CD4-positive, alpha-beta T cell (primary cell): ENCODE measurements at regions not wholly inside any gene's neighbourhood (a gene's known extent, or its start where the extent isn't known, plus 50 kb on each side); places are given as distances from the start of the nearest gene placed in this dataset.
"Not testable (repeated sequence)": the region's sequence is repeated elsewhere in the genome, so short reads cannot be mapped to it uniquely, and the experiment has no call there.

Experiments
- ATAC-seq: fragments of 200-7000 bp; cut with Tn5 transposase; one replicate; pipeline ENCODE4 v1.10.0; 2022; ENCODE audit warnings: mild to moderate bottlenecking; ENCODE audit not compliant: poor library complexity
- CTCF ChIA-PET: fragments of 350-600 bp; sonication (Branson Sonifier 250); formaldehyde crosslinking; loops from one replicate; lab custom pipeline; 2021; ENCODE audit warnings: antibody characterized with exemption, inconsistent platforms; lab: Charles Lee
- POLR2A ChIA-PET: fragments of 350-600 bp; sonication (Branson Sonifier 250); formaldehyde crosslinking; loops from one replicate; lab custom pipeline; 2021; ENCODE audit warnings: antibody characterized with exemption, inconsistent platforms; lab: Charles Lee
- DNase-seq, 14 experiments: peaks; one replicate each; pipeline ENCODE4 v3.0.0-alpha.2; 2013 to 2020; ENCODE audit warnings: mixed read lengths in 2 of 14
- H3K27ac ChIP-seq, 2 donors: one replicate each; pipeline versions ENCODE4 v1.5.1 to v1.7.0; 2013; ENCODE audit warnings: low read length in 2 of 2, low read depth in 1 of 2, mild to moderate bottlenecking in 1 of 2
- H3K27me3 ChIP-seq, 2 experiments: 1 replicate in 1 of 2; 2 replicates in 1 of 2; pipeline versions ENCODE4 v1.6.1 to v1.7.0; 2013; ENCODE audit warnings: low read length in 2 of 2, control low read depth in 1 of 2, mild to moderate bottlenecking in 1 of 2, moderate library complexity in 1 of 2; ENCODE audit not compliant: insufficient read depth in 2 of 2, control insufficient read depth in 1 of 2
- H3K36me3 ChIP-seq: one replicate; pipeline ENCODE4 v1.6.1; 2013; ENCODE audit warnings: low read length, control low read depth; ENCODE audit not compliant: insufficient read depth
- H3K4me1 ChIP-seq: one replicate; pipeline ENCODE4 v1.6.1; 2013; ENCODE audit warnings: low read length, control low read depth; ENCODE audit not compliant: insufficient read depth
- H3K4me3 ChIP-seq: one replicate; pipeline ENCODE4 v1.5.1; 2013; ENCODE audit warnings: mild to moderate bottlenecking, low read length, moderate library complexity
- H3K9me3 ChIP-seq, 2 experiments: 1 replicate in 1 of 2; 2 replicates in 1 of 2; pipeline versions ENCODE4 v1.6.1 to v1.7.0; 2013; ENCODE audit warnings: low read length in 2 of 2, mild to moderate bottlenecking in 2 of 2, control low read depth in 1 of 2, moderate library complexity in 1 of 2; ENCODE audit not compliant: control insufficient read depth in 1 of 2, insufficient read depth in 1 of 2
- H3K27ac Mint-ChIP-seq: one replicate; pipeline ENCODE4 v1.8.0; 2020; ENCODE audit warnings: mixed read lengths
- H3K27me3 Mint-ChIP-seq: one replicate; pipeline ENCODE4 v1.8.0; 2021; ENCODE audit warnings: mixed read lengths
- H3K36me3 Mint-ChIP-seq: one replicate; pipeline ENCODE4 v1.8.0; 2021; ENCODE audit warnings: low read depth, mixed read lengths
- H3K4me1 Mint-ChIP-seq: one replicate; pipeline ENCODE4 v1.8.0; 2021; ENCODE audit warnings: low read depth, mixed read lengths
- H3K4me3 Mint-ChIP-seq: one replicate; pipeline ENCODE4 v1.8.0; 2020; ENCODE audit warnings: mild to moderate bottlenecking, mixed read lengths
- H3K9me3 Mint-ChIP-seq: one replicate; pipeline ENCODE4 v1.8.0; 2020; ENCODE audit warnings: mixed read lengths
- intact Hi-C, 2 experiments: fragments of 100-400 bp; cut with DNase I in 1 of 2; cut with micrococcal nuclease in 1 of 2; formaldehyde crosslinking; loops; one replicate each; pipeline versions ENCODE4 v1.15.1 to v1.9.0; 2023 to 2025; cut with DNase I, micrococcal nuclease
- TF ChIP-seq, protein P1 (sequence below): fragments of 200-600 bp; IDR thresholded peaks from one replicate; pipeline ENCODE4 v1.8.0; 2022; ENCODE audit warnings: antibody characterized with exemption, mild to moderate bottlenecking

DNA sequence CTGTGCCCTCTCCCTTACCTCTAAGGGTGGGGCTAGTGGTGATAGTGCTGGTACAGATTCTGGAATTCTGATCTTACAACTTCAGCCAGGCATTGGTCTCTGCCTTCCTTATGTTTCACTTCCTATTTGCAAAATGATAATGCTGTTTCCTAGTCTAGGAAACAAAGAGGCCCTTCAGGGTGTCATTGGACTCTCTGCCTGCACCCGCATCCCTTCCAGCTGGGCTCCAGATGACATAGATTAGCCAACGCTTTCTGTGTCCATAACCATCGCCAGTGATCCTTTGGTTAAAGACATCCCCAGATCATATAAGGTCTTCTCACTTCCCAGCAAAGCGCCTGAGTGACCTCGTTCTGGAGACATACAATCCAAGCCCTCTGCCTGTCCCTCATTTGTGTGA is 180.7 kb downstream of the ERCC6L2 start:
- DNase-seq (no peak), ATAC-seq (no peak)
- H3K36me3 ChIP-seq = no peaks in the 10 kb centered on the region
- peaks cover 6% of the 10 kb centered on the region for H3K4me1 ChIP-seq
- ChIA-PET CTCF (no interaction called here), POLR2A (no interaction called here)
- Mint-ChIP-seq H3K27ac (no peak overlapping the region), H3K36me3 (no peaks in the 10 kb centered on the region), H3K9me3 (no peaks in the 10 kb centered on the region), H3K27me3 (no peaks in the 10 kb centered on the region), H3K4me3 (no peak overlapping the region), H3K4me1 (no peaks in the 10 kb centered on the region)
- no peak overlapping the region for H3K4me3 ChIP-seq
- no peak overlapping the region for H3K27ac ChIP-seq
- intact Hi-C loops = no loop called here
- H3K9me3 ChIP-seq = peaks cover 0 to 6% of the 10 kb centered on the region in 2 experiments
- H3K27me3 ChIP-seq = no peaks in the 10 kb centered on the region
- TF ChIP-seq, protein P1, sequence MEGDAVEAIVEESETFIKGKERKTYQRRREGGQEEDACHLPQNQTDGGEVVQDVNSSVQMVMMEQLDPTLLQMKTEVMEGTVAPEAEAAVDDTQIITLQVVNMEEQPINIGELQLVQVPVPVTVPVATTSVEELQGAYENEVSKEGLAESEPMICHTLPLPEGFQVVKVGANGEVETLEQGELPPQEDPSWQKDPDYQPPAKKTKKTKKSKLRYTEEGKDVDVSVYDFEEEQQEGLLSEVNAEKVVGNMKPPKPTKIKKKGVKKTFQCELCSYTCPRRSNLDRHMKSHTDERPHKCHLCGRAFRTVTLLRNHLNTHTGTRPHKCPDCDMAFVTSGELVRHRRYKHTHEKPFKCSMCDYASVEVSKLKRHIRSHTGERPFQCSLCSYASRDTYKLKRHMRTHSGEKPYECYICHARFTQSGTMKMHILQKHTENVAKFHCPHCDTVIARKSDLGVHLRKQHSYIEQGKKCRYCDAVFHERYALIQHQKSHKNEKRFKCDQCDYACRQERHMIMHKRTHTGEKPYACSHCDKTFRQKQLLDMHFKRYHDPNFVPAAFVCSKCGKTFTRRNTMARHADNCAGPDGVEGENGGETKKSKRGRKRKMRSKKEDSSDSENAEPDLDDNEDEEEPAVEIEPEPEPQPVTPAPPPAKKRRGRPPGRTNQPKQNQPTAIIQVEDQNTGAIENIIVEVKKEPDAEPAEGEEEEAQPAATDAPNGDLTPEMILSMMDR = no peak

DNA sequence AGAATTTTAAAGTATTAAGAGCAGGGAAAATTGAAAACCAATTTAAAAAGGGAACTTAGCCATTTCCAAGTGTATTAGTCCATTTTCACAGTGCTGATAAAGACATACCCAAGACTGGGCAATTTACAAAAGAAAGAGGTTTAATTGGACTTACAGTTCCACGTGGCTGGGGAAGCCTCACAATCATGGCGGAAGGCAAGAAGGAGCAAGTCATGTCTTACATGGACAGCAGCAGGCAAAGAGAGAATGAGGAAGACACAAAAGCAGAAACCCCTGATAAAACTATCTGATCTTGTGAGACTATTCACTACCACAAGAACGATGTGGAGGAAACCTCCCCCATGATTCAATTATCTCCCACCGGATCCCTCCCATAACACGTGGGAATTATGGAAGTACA is 178.8 kb downstream of the ERCC6L2 start:
- H3K4me3 Mint-ChIP-seq, intact Hi-C loops, H3K9me3 Mint-ChIP-seq, H3K27me3 ChIP-seq, H3K36me3 ChIP-seq, DNase-seq, POLR2A ChIA-PET, H3K4me1 Mint-ChIP-seq, H3K27ac Mint-ChIP-seq, H3K4me3 ChIP-seq, H3K27me3 Mint-ChIP-seq, H3K27ac ChIP-seq, H3K36me3 Mint-ChIP-seq, H3K4me1 ChIP-seq, ATAC-seq, H3K9me3 ChIP-seq, CTCF ChIA-PET: not testable (repeated sequence)

DNA sequence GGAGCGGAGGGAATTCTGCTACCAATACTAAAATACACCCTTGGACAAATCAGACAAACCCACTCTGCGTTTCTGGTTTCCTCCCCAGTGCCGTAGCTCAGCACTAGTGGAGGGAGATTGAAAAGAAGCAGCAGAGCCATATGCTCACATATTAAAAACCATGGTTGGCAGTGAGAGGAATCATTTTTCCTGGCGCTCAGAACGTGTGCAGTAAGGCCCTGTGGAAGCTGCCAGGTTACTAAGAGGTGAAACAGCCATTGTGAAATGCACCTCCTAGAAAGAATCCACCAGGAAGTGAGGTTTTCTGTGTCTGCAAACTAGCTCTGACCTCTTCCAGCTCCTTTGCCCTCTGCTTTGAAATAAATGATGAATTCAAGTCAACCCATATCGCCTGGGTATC is 177.2 kb downstream of the ERCC6L2 start:
- Histone ChIP-seq H3K9me3 (peaks cover 0 to 6% of the 10 kb centered on the region in 2 experiments), H3K4me3 (no peak overlapping the region), H3K4me1 (peaks cover 4% of the 10 kb centered on the region), H3K27me3 (peaks cover 0 to 2% of the 10 kb centered on the region in 2 experiments), H3K36me3 (no peaks in the 10 kb centered on the region), H3K27ac (no peak overlapping the region)
- TF ChIP-seq, protein P1 = no peak
- intact Hi-C loops = no loop called here
- Mint-ChIP-seq H3K36me3 (no peaks in the 10 kb centered on the region), H3K27me3 (no peaks in the 10 kb centered on the region), H3K9me3 (no peaks in the 10 kb centered on the region), H3K27ac (no peak overlapping the region), H3K4me3 (no peak overlapping the region), H3K4me1 (no peaks in the 10 kb centered on the region)
- ChIA-PET CTCF (no interaction called here), POLR2A (interaction anchor here (0.5 kb wide), 1 partner anchor 164 kb away, joined by 3 read pairs; no protein-coding TSS in a partner anchor)
- ATAC-seq (no peak), DNase-seq (no peak)

DNA sequence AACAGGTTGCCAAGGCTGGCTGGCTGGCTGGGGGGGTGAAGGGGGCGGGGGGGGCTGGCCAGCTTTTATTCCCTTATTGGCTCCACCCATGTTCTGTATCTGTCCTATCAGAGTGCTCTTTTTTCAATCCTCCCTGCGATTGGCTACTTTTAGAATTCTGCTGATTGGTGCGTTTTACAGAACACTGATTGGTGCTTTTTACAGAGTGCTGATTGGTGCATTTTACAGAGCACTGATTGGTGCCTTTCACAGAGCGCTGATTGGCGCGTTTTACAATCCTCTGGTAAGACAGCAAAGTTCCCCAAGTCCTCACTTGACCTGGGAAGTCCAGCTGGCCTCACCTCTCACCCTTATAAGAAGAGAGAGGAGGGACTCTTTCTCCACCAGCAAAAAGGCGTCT is 175.9 kb downstream of the ERCC6L2 start:
- no peak for DNase-seq
- no peaks in the 10 kb centered on the region for H3K9me3 Mint-ChIP-seq
- Histone ChIP-seq H3K36me3 (no peaks in the 10 kb centered on the region), H3K27ac (no peak overlapping the region), H3K4me1 (no peaks in the 10 kb centered on the region), H3K27me3 (peaks cover 0 to 2% of the 10 kb centered on the region in 2 experiments), H3K4me3 (no peak overlapping the region), H3K9me3 (peaks cover 0 to 6% of the 10 kb centered on the region in 2 experiments)
- intact Hi-C loops = no loop called here
- H3K4me3 Mint-ChIP-seq = no peak overlapping the region
- no peak overlapping the region for H3K27ac Mint-ChIP-seq
- H3K27me3 Mint-ChIP-seq = peaks cover 4% of the 10 kb centered on the region
- ChIA-PET CTCF (no interaction called here), POLR2A (no interaction called here)
- TF ChIP-seq, protein P1 = no peak
- no peak for ATAC-seq
- H3K4me1 Mint-ChIP-seq = no peaks in the 10 kb centered on the region
- no peaks in the 10 kb centered on the region for H3K36me3 Mint-ChIP-seq
